Breast epithelium (tissue), 3 donors: ENCODE measurements at regions not wholly inside any gene's neighbourhood (a gene's known extent, or its start where the extent isn't known, plus 50 kb on each side); places are given as distances from the start of the nearest gene placed in this dataset.

Source experiments
- CTCF ChIP-seq, 3 donors: fragments of 450-650 bp; IDR thresholded peaks; one replicate each; pipeline ENCODE4 v1.5.1; 2016 to 2017; ENCODE audit warnings: antibody characterized with exemption in 3 of 3, mild to moderate bottlenecking in 3 of 3, moderate library complexity in 3 of 3
- POLR2A ChIP-seq: fragments of 450-650 bp; IDR thresholded peaks from one replicate; pipeline ENCODE4 v1.6.1; 2016; ENCODE audit warnings: antibody characterized with exemption, mild to moderate bottlenecking, moderate library complexity

DNA sequence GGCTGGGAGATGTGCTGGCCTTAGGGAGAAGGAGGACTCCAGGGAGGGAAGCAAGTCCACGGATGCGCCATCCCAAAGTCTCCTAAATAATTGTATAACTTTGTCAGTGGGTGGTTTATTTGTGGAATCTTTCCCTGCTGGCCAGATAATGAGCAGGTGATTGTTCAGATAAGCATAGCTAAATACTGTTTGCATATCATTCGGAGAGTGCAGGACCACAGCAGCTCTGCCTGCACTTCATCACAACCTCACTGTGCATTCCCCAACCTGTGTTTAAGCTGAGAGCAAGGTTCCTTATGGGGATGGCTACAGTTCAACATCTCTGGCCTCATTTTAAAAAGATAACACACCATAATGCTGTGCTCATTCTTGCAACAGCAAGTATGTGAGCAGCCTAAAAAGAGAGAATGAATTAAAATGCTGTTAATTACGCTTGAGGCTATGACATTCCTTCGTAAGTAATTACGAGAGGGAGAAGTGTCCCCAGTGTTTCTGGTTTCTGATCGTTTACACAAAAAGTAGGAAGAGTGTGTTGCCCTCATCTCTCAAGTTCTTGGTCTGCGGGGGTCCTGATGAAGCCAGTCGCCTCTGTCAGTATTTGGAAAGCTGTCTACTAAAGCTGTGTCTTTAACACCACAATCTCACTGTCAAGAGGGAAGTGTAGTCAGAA is 272.0 kb upstream of the RORA start:
- TF ChIP-seq POLR2A: no peak
- TF ChIP-seq CTCF (IDR thresholded peaks at IDR 0.05): no peak
